ENCODE measurements at regions not wholly inside any gene's neighbourhood (a gene's known extent, or its start where the extent isn't known, plus 50 kb on each side); places are given as distances from the start of the nearest gene placed in this dataset.

DNA sequence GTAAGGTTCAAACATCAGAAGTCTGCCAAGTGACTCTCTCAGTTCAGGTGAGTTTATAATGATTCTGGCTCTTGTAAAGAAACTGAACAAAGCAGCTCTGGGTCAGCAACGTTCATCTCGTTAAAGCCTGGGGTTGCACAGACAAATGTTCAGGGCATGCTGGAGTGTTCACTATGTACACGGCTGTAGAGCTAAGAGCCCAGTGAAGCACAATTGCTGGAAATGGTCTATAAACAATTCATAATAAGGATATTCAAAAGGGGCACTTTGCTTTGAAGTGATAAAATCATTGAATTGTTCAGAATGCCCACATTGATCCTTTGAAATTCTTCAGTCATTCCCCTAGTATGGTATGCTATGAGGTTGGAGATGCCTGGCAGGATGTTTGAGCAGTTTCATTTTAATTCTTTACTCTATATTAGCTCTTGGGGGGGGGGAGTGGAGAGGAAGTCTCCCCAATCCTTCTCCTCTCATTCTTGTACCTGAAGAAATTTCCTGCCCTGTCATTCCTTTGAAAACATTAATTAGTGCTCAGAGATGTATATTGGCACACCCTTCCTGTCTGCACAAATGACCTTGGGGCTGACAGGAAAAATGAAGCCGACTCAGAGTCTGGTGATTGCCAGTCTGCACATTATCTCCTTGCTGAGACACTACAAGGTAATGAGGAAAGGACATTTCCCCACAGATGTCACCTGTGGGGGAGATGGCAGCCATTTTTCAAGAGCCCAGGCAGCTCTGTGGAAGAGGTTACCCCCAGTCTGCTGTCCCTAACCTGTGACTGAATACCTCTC, 145.5 kb downstream of the DLEU7 start:
- TF ChIP-seq, protein P1, sequence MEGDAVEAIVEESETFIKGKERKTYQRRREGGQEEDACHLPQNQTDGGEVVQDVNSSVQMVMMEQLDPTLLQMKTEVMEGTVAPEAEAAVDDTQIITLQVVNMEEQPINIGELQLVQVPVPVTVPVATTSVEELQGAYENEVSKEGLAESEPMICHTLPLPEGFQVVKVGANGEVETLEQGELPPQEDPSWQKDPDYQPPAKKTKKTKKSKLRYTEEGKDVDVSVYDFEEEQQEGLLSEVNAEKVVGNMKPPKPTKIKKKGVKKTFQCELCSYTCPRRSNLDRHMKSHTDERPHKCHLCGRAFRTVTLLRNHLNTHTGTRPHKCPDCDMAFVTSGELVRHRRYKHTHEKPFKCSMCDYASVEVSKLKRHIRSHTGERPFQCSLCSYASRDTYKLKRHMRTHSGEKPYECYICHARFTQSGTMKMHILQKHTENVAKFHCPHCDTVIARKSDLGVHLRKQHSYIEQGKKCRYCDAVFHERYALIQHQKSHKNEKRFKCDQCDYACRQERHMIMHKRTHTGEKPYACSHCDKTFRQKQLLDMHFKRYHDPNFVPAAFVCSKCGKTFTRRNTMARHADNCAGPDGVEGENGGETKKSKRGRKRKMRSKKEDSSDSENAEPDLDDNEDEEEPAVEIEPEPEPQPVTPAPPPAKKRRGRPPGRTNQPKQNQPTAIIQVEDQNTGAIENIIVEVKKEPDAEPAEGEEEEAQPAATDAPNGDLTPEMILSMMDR (IDR thresholded peaks at IDR 0.05; ENCODE audit: borderline replicate concordance, extremely low read depth, low read length, poor library complexity, severe bottlenecking): no peak
- TF ChIP-seq EZH2 (IDR thresholded peaks at IDR 0.05; ENCODE audit: borderline replicate concordance, low read depth, low read length, severe bottlenecking): no peak
